Keratinocyte (primary cell): ENCODE measurements at regions not wholly inside any gene's neighbourhood (a gene's known extent, or its start where the extent isn't known, plus 50 kb on each side); places are given as distances from the start of the nearest gene placed in this dataset.

Experiments
- DNase-seq: peaks from one replicate; pipeline ENCODE4 v3.0.0-alpha.2; 2011; ENCODE audit warnings: low read depth, missing footprints, low spot score
- FAIRE-seq: peaks from 2 replicates; lab custom pipeline; 2011; peaks lifted over from hg19 to GRCh38; lab: Jason Lieb, UNC
- H2AFZ ChIP-seq: 2 replicates; pipeline ENCODE4 v1.6.0; 2012; ENCODE audit warnings: low read length, control low read depth, inconsistent platforms; ENCODE audit not compliant: control insufficient read depth
- H3K27ac ChIP-seq: 2 replicates; pipeline ENCODE4 v1.5.1; 2011; ENCODE audit warnings: low read length; ENCODE audit not compliant: control insufficient read depth, insufficient read depth
- H3K27me3 ChIP-seq: 3 replicates; pipeline ENCODE4 v1.6.0; 2011; ENCODE audit warnings: low read length; ENCODE audit not compliant: control insufficient read depth, insufficient read depth; ENCODE audit errors: extremely low read depth
- H3K36me3 ChIP-seq, 2 experiments: 2 replicates in 1 of 2; 3 replicates in 1 of 2; pipeline ENCODE4 v1.5.1; 2011; ENCODE audit warnings: low read length in 2 of 2, mild to moderate bottlenecking in 1 of 2; ENCODE audit not compliant: control insufficient read depth in 2 of 2, insufficient read depth in 2 of 2; ENCODE audit errors: extremely low read depth in 1 of 2
- H3K4me1 ChIP-seq: 3 replicates; pipeline ENCODE4 v1.5.1; 2011; ENCODE audit warnings: low read length; ENCODE audit not compliant: control insufficient read depth, insufficient read depth; ENCODE audit errors: extremely low read depth
- H3K4me2 ChIP-seq: 3 replicates; pipeline ENCODE4 v1.6.0; 2011; ENCODE audit warnings: low read depth, low read length; ENCODE audit not compliant: control insufficient read depth, insufficient read depth; ENCODE audit errors: extremely low read depth
- H3K4me3 ChIP-seq, 3 experiments: fragments of 200-600 bp in 1 of 3; sonication (generic) in 1 of 3; 2 replicates in 2 of 3; 3 replicates in 1 of 3; pipeline ENCODE4 v1.5.1; 2011 to 2016; ENCODE audit warnings: low read length in 3 of 3, mild to moderate bottlenecking in 3 of 3, control low read depth in 2 of 3, inconsistent platforms in 1 of 3, low read depth in 1 of 3, mixed read lengths in 1 of 3, mixed run types in 1 of 3, moderate library complexity in 1 of 3; ENCODE audit not compliant: control insufficient read depth in 2 of 3, insufficient read depth in 2 of 3; ENCODE audit errors: extremely low read depth in 1 of 3
- H3K79me2 ChIP-seq: 2 replicates; pipeline ENCODE4 v1.6.0; 2012; ENCODE audit warnings: low read length; ENCODE audit not compliant: control insufficient read depth, insufficient read depth
- H3K9ac ChIP-seq: 3 replicates; pipeline ENCODE4 v1.6.0; 2011; ENCODE audit warnings: low read length; ENCODE audit not compliant: control insufficient read depth, insufficient read depth; ENCODE audit errors: extremely low read depth
- H3K9me1 ChIP-seq: 3 replicates; pipeline ENCODE4 v1.6.0; 2011; ENCODE audit warnings: low read length; ENCODE audit not compliant: control insufficient read depth, insufficient read depth; ENCODE audit errors: extremely low read depth
- H3K9me3 ChIP-seq: 2 replicates; pipeline ENCODE4 v1.5.1; 2012; ENCODE audit warnings: low read depth, low read length; ENCODE audit not compliant: control insufficient read depth
- H4K20me1 ChIP-seq: 3 replicates; pipeline ENCODE4 v1.6.0; 2011; ENCODE audit warnings: low read length; ENCODE audit not compliant: control insufficient read depth, insufficient read depth; ENCODE audit errors: extremely low read depth
- CTCF ChIP-seq, 3 experiments: IDR thresholded peaks in 1 of 3; conservative IDR thresholded peaks in 1 of 3; optimal IDR thresholded peaks in 1 of 3; 2 replicates in 2 of 3; 3 replicates in 1 of 3; pipeline versions ENCODE3 to v1.5.1; 2011; ENCODE audit warnings: low read length in 3 of 3, mild to moderate bottlenecking in 3 of 3, moderate library complexity in 2 of 3, control low read depth in 1 of 3, inconsistent platforms in 1 of 3; ENCODE audit not compliant: insufficient read depth in 2 of 3; ENCODE audit errors: extremely low read depth in 1 of 3
- dilution Hi-C: fragments of 300-500 bp; cut with MboI; formaldehyde crosslinking; loops from one replicate; pipeline ENCODE4 v1.7.0; 2020; ENCODE audit warnings: low sequenced_read_pairs; ENCODE audit not compliant: extremely low pct_ligation_motif_present

GRCh38 chr11:81089242-81089641, 1644.4 kb downstream of the FAM181B start:
- dilution Hi-C loops = no loop called here
- DNase-seq (no peak), FAIRE-seq (no peak)
- no peak for TF ChIP-seq CTCF (optimal IDR thresholded peaks at IDR 0.05 in 1 of 3, IDR thresholded peaks at IDR 0.05 in 1 of 3, conservative IDR thresholded peaks at IDR 0.05 in 1 of 3; ENCODE audit: extremely low read depth in 1 of 3, insufficient read depth in 2 of 3, low read length in 3 of 3)
- Histone ChIP-seq H3K4me1 (no peaks in the 10 kb centered on the region), H3K4me2 (no peak overlapping the region), H3K9ac (no peak overlapping the region), H3K36me3 (no peaks in the 10 kb centered on the region), H3K27ac (no peak overlapping the region), H3K9me1 (no peaks in the 10 kb centered on the region), H3K79me2 (no peaks in the 10 kb centered on the region), H3K27me3 (peaks cover 3% of the 10 kb centered on the region), H2AFZ (no peak overlapping the region), H3K9me3 (no peaks in the 10 kb centered on the region), H3K4me3 (no peak overlapping the region), H4K20me1 (no peaks in the 10 kb centered on the region)

- no peaks in the 10 kb centered on the region for H4K20me1 ChIP-seq
- no peaks in the 10 kb centered on the region for H3K36me3 ChIP-seq
- no peak for DNase-seq
- no peaks in the 10 kb centered on the region for H3K9me3 ChIP-seq
- no peak overlapping the region for H3K27ac ChIP-seq
- H3K27me3 ChIP-seq = no peaks in the 10 kb centered on the region
- H3K4me1 ChIP-seq = no peaks in the 10 kb centered on the region
- no peak overlapping the region for H2AFZ ChIP-seq
- no peaks in the 10 kb centered on the region for H3K79me2 ChIP-seq
- TF ChIP-seq CTCF (optimal IDR thresholded peaks at IDR 0.05 in 1 of 3, IDR thresholded peaks at IDR 0.05 in 1 of 3, conservative IDR thresholded peaks at IDR 0.05 in 1 of 3; ENCODE audit: extremely low read depth in 1 of 3, insufficient read depth in 2 of 3, low read length in 3 of 3) = no peak
- dilution Hi-C loops = no loop called here
- no peaks in the 10 kb centered on the region for H3K9me1 ChIP-seq
- no peak overlapping the region for H3K4me3 ChIP-seq
- H3K4me2 ChIP-seq = no peak overlapping the region
- no peak overlapping the region for H3K9ac ChIP-seq
- no peak for FAIRE-seq
These were observed 1639.6 kb upstream of the TENM4 start for GRCh38 chr11:81080476-81080875.
